Uterus (tissue), 3 donors: ENCODE measurements at regions not wholly inside any gene's neighbourhood (a gene's known extent, or its start where the extent isn't known, plus 50 kb on each side); places are given as distances from the start of the nearest gene placed in this dataset.

Experiments used
- DNase-seq, 2 donors: peaks; one replicate each; pipeline ENCODE4 v3.0.0-alpha.2; 2019 to 2020
- H3K27ac ChIP-seq, 2 donors: fragments of 200-600 bp; sonication (generic); 1 replicate in 1 of 2; 2 replicates in 1 of 2; pipeline ENCODE4 v1.5.1; 2016 to 2018
- H3K27me3 ChIP-seq, 2 donors: fragments of 200-600 bp; sonication (generic); one replicate each; pipeline ENCODE4 v1.5.1; 2018 to 2019; ENCODE audit warnings: control low read depth in 1 of 2
- H3K36me3 ChIP-seq, 2 donors: fragments of 200-600 bp; sonication (generic); one replicate each; pipeline ENCODE4 v1.5.1; 2019; ENCODE audit warnings: control low read depth in 1 of 2
- H3K4me1 ChIP-seq, 2 donors: fragments of 200-600 bp; sonication (generic); one replicate each; pipeline ENCODE4 v1.5.1; 2018 to 2019; ENCODE audit warnings: control low read depth in 1 of 2
- H3K4me3 ChIP-seq, 2 donors: fragments of 200-600 bp; sonication (generic); 1 replicate in 1 of 2; 2 replicates in 1 of 2; pipeline ENCODE4 v1.5.1; 2018 to 2019; ENCODE audit warnings: mild to moderate bottlenecking in 1 of 2
- H3K9me3 ChIP-seq, 2 donors: fragments of 200-600 bp; sonication (generic); one replicate each; pipeline ENCODE4 v1.5.1; 2019; ENCODE audit warnings: control low read depth in 1 of 2
- CTCF ChIP-seq, 4 experiments: fragments of 200-600 bp in 2 of 4; fragments of 450-650 bp in 2 of 4; sonication (generic) in 2 of 4; IDR thresholded peaks; one replicate each; pipeline ENCODE4 v1.5.1; 2016 to 2019; ENCODE audit warnings: antibody characterized with exemption in 4 of 4, mild to moderate bottlenecking in 2 of 4, moderate library complexity in 1 of 4
- POLR2A ChIP-seq, 2 donors: fragments of 450-650 bp; IDR thresholded peaks; one replicate each; pipeline ENCODE4 v1.6.1; 2016; ENCODE audit warnings: antibody characterized with exemption in 2 of 2, mild to moderate bottlenecking in 1 of 2, moderate library complexity in 1 of 2
- intact Hi-C: fragments of 100-400 bp; cut with DNase I; formaldehyde crosslinking; loops from one replicate; pipeline ENCODE4 v1.15.1; 2023; ENCODE audit warnings: low total_unique reads
- donor health status: DM: yes; HTN: yes; CAD: no.

GRCh38 chr15:66625974-66626373 is 60.2 kb upstream of the LCTL start:
- intact Hi-C loops: loop anchor here (10.0 kb wide), 2 partner anchors 79 to 149 kb away; partner anchors contain the start of gene SMAD6
- Histone ChIP-seq H3K27ac (no peak overlapping the region), H3K36me3 (no peaks in the 10 kb centered on the region), H3K4me1 (peaks cover 0 to 9% of the 10 kb centered on the region in 2 donors), H3K9me3 (no peaks in the 10 kb centered on the region), H3K27me3 (no peaks in the 10 kb centered on the region), H3K4me3 (no peak overlapping the region)
- TF ChIP-seq CTCF (IDR thresholded peaks at IDR 0.05): no peak
- no peak for TF ChIP-seq POLR2A (IDR thresholded peaks at IDR 0.05)
- no peak for DNase-seq

- Histone ChIP-seq H3K9me3 (no peaks in the 10 kb centered on the region), H3K36me3 (no peaks in the 10 kb centered on the region), H3K27me3 (no peaks in the 10 kb centered on the region), H3K4me3 (no peak overlapping the region), H3K27ac (no peak overlapping the region), H3K4me1 (no peaks in the 10 kb centered on the region)
- no peak for TF ChIP-seq POLR2A (IDR thresholded peaks at IDR 0.05)
- no peak for TF ChIP-seq CTCF (IDR thresholded peaks at IDR 0.05)
- intact Hi-C loops: loop anchor here (10.0 kb wide), 2 partner anchors 76 to 146 kb away; partner anchors contain the start of gene SMAD6
- no peak for DNase-seq
Observed at GRCh38 chr15:66628976-66629723, 63.4 kb upstream of the LCTL start.

GRCh38 chr15:66629817-66630576 is 64.2 kb upstream of the LCTL start:
- H3K36me3 ChIP-seq: no peaks in the 10 kb centered on the region
- H3K27ac ChIP-seq: no peak overlapping the region
- H3K27me3 ChIP-seq: no peaks in the 10 kb centered on the region
- H3K4me3 ChIP-seq: no peak overlapping the region
- intact Hi-C loops: loop anchor here (10.0 kb wide), 2 partner anchors 75 to 145 kb away; partner anchors contain the start of gene SMAD6
- no peaks in the 10 kb centered on the region for H3K9me3 ChIP-seq
- no peaks in the 10 kb centered on the region for H3K4me1 ChIP-seq
- no peak for DNase-seq
- no peak for TF ChIP-seq POLR2A (IDR thresholded peaks at IDR 0.05)
- no peak for TF ChIP-seq CTCF (IDR thresholded peaks at IDR 0.05)

GRCh38 chr15:66630801-66631351 is 65.1 kb upstream of the LCTL start:
- intact Hi-C loops: no loop called here
- Histone ChIP-seq H3K36me3 (no peaks in the 10 kb centered on the region), H3K4me1 (no peaks in the 10 kb centered on the region), H3K27me3 (no peaks in the 10 kb centered on the region), H3K27ac (no peak overlapping the region), H3K4me3 (no peak overlapping the region), H3K9me3 (no peaks in the 10 kb centered on the region)
- DNase-seq: no peak
- no peak for TF ChIP-seq POLR2A (IDR thresholded peaks at IDR 0.05)
- no peak for TF ChIP-seq CTCF (IDR thresholded peaks at IDR 0.05)
